ENCODE measurements at regions not wholly inside any gene's neighbourhood (a gene's known extent, or its start where the extent isn't known, plus 50 kb on each side); places are given as distances from the start of the nearest gene placed in this dataset.

DNA sequence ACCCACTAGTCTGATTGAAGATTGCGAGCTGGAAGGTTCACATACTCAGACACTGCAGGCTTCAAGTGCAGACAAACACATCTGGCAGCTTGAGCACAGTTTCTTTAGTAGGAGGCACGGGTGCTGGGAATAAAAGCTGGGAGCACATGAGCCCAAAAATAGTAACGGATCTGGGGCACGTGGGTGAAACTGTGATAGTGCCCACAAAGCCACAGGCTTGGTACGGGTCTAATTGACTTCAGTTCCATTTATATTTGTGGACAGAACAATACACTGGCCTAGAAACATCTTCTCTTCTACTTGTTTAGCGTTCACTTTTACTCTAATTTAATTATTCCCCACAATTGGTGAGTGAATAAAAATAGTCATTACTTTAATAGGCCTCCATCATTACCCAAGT lies 2370.7 kb downstream of the PCDH7 start:
- ATAC-seq = no peak
- TF ChIP-seq TCF4 (CRISPR knock-in tag; IDR thresholded peaks at IDR 0.05; ENCODE audit: borderline replicate concordance) = no peak
- no peak for TF ChIP-seq OSR1 (CRISPR knock-in tag; IDR thresholded peaks at IDR 0.05)
- no peak for TF ChIP-seq SNAI2 (CRISPR knock-in tag; IDR thresholded peaks at IDR 0.05)
- TF ChIP-seq, protein P1, sequence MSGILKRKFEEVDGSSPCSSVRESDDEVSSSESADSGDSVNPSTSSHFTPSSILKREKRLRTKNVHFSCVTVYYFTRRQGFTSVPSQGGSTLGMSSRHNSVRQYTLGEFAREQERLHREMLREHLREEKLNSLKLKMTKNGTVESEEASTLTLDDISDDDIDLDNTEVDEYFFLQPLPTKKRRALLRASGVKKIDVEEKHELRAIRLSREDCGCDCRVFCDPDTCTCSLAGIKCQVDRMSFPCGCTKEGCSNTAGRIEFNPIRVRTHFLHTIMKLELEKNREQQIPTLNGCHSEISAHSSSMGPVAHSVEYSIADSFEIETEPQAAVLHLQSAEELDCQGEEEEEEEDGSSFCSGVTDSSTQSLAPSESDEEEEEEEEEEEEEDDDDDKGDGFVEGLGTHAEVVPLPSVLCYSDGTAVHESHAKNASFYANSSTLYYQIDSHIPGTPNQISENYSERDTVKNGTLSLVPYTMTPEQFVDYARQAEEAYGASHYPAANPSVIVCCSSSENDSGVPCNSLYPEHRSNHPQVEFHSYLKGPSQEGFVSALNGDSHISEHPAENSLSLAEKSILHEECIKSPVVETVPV (CRISPR knock-in tag; IDR thresholded peaks at IDR 0.05) = no peak
- no peak for TF ChIP-seq ZC3H10 (CRISPR knock-in tag; IDR thresholded peaks at IDR 0.05)
- no peak for TF ChIP-seq BACH2 (CRISPR knock-in tag; IDR thresholded peaks at IDR 0.05; ENCODE audit: borderline replicate concordance)
- TF ChIP-seq CSDC2 (CRISPR knock-in tag; IDR thresholded peaks at IDR 0.05) = no peak
- TF ChIP-seq ZFP30 (CRISPR knock-in tag; IDR thresholded peaks at IDR 0.05) = no peak
- TF ChIP-seq PPARA (CRISPR knock-in tag; IDR thresholded peaks at IDR 0.05; ENCODE audit: borderline replicate concordance) = no peak
- TF ChIP-seq GLIS3 (CRISPR knock-in tag; IDR thresholded peaks at IDR 0.05) = no peak
- TF ChIP-seq ESRRG (CRISPR knock-in tag; IDR thresholded peaks at IDR 0.05) = no peak

DNA sequence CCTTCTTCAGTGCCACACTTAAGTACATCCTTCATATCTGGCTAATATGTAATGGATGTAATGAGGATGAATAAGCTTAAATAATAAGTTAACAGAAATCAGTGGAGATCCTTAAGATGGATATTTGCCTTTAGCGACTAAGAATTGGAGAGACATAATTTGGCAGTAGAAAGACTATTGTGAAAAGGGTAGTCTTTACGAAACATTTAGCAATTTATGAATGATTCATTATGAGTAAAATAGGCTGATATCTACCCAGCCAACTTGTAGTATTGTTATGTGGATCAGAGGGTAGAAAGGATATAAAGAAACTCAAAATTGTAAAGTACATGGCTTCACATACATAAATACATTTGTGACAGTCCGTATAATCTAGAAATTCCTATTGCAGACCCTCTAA lies 2371.8 kb downstream of the PCDH7 start:
- ATAC-seq = no peak
- TF ChIP-seq, protein P2, sequence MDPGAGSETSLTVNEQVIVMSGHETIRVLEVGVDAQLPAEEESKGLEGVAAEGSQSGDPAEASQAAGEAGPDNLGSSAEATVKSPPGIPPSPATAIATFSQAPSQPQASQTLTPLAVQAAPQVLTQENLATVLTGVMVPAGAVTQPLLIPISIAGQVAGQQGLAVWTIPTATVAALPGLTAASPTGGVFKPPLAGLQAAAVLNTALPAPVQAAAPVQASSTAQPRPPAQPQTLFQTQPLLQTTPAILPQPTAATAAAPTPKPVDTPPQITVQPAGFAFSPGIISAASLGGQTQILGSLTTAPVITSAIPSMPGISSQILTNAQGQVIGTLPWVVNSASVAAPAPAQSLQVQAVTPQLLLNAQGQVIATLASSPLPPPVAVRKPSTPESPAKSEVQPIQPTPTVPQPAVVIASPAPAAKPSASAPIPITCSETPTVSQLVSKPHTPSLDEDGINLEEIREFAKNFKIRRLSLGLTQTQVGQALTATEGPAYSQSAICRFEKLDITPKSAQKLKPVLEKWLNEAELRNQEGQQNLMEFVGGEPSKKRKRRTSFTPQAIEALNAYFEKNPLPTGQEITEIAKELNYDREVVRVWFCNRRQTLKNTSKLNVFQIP (CRISPR knock-in tag; IDR thresholded peaks at IDR 0.05; ENCODE audit: borderline replicate concordance, low read depth) = no peak
- TF ChIP-seq TOX (CRISPR knock-in tag; IDR thresholded peaks at IDR 0.05; ENCODE audit: borderline replicate concordance) (no peak), ZFP3 (CRISPR knock-in tag; IDR thresholded peaks at IDR 0.05) (no peak), TCF4 (CRISPR knock-in tag; IDR thresholded peaks at IDR 0.05; ENCODE audit: borderline replicate concordance) (no peak), GLIS3 (CRISPR knock-in tag; IDR thresholded peaks at IDR 0.05) (no peak), ZFP30 (CRISPR knock-in tag; IDR thresholded peaks at IDR 0.05) (no peak), ZC3H10 (CRISPR knock-in tag; IDR thresholded peaks at IDR 0.05) (no peak)
- TF ChIP-seq, protein P3, sequence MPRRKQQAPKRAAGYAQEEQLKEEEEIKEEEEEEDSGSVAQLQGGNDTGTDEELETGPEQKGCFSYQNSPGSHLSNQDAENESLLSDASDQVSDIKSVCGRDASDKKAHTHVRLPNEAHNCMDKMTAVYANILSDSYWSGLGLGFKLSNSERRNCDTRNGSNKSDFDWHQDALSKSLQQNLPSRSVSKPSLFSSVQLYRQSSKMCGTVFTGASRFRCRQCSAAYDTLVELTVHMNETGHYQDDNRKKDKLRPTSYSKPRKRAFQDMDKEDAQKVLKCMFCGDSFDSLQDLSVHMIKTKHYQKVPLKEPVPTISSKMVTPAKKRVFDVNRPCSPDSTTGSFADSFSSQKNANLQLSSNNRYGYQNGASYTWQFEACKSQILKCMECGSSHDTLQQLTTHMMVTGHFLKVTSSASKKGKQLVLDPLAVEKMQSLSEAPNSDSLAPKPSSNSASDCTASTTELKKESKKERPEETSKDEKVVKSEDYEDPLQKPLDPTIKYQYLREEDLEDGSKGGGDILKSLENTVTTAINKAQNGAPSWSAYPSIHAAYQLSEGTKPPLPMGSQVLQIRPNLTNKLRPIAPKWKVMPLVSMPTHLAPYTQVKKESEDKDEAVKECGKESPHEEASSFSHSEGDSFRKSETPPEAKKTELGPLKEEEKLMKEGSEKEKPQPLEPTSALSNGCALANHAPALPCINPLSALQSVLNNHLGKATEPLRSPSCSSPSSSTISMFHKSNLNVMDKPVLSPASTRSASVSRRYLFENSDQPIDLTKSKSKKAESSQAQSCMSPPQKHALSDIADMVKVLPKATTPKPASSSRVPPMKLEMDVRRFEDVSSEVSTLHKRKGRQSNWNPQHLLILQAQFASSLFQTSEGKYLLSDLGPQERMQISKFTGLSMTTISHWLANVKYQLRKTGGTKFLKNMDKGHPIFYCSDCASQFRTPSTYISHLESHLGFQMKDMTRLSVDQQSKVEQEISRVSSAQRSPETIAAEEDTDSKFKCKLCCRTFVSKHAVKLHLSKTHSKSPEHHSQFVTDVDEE (CRISPR knock-in tag; IDR thresholded peaks at IDR 0.05) = no peak

DNA sequence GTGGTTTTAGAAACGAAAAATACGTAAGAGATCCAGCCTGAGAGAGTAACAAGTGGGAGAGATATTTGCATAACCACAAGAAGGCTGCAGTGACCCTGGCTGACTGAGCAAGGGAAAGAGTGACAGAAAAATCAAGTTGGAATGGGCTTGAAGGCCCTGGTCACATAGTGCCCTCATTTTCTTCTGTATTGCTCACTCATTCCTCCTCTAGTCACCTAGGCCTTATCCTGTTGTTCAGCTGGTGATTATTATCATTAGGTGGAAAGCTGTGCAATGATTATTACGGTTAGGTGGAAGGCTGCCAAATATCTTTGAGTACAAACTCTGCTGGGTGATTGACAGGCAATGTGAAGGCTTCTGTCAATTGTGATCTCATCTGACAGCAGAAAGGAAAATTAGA lies 2384.1 kb downstream of the PCDH7 start:
- peak; percentile 60 for ATAC-seq
- no peak for TF ChIP-seq GLIS3 (CRISPR knock-in tag; IDR thresholded peaks at IDR 0.05)
- TF ChIP-seq, protein P2 (CRISPR knock-in tag; IDR thresholded peaks at IDR 0.05; ENCODE audit: borderline replicate concordance, low read depth) = no peak
- TF ChIP-seq ZC3H10 (CRISPR knock-in tag; IDR thresholded peaks at IDR 0.05) = no peak
- TF ChIP-seq ESRRG (CRISPR knock-in tag; IDR thresholded peaks at IDR 0.05) = no peak
- no peak for TF ChIP-seq ZNF70 (CRISPR knock-in tag; IDR thresholded peaks at IDR 0.05)

- ATAC-seq = peak; percentile 69
- TF ChIP-seq ZNF70 (CRISPR knock-in tag; IDR thresholded peaks at IDR 0.05) (no peak), ZC3H10 (CRISPR knock-in tag; IDR thresholded peaks at IDR 0.05) (no peak), ZFP30 (CRISPR knock-in tag; IDR thresholded peaks at IDR 0.05) (no peak), PPARA (CRISPR knock-in tag; IDR thresholded peaks at IDR 0.05; ENCODE audit: borderline replicate concordance) (no peak), ISL1 (CRISPR knock-in tag; IDR thresholded peaks at IDR 0.05) (no peak), SNAI2 (CRISPR knock-in tag; IDR thresholded peaks at IDR 0.05) (no peak), RARB (CRISPR knock-in tag; IDR thresholded peaks at IDR 0.05) (no peak), ESRRG (CRISPR knock-in tag; IDR thresholded peaks at IDR 0.05) (no peak), ZFP3 (CRISPR knock-in tag; IDR thresholded peaks at IDR 0.05) (no peak), BACH2 (CRISPR knock-in tag; IDR thresholded peaks at IDR 0.05; ENCODE audit: borderline replicate concordance) (no peak), TOX (CRISPR knock-in tag; IDR thresholded peaks at IDR 0.05; ENCODE audit: borderline replicate concordance) (no peak), ARNTL (CRISPR knock-in tag; IDR thresholded peaks at IDR 0.05; ENCODE audit: borderline replicate concordance, low read depth) (no peak), OSR1 (CRISPR knock-in tag; IDR thresholded peaks at IDR 0.05) (no peak)
- TF ChIP-seq, protein P3 (CRISPR knock-in tag; IDR thresholded peaks at IDR 0.05) = no peak
- TF ChIP-seq, protein P1 (CRISPR knock-in tag; IDR thresholded peaks at IDR 0.05) = no peak
- TF ChIP-seq, protein P4, sequence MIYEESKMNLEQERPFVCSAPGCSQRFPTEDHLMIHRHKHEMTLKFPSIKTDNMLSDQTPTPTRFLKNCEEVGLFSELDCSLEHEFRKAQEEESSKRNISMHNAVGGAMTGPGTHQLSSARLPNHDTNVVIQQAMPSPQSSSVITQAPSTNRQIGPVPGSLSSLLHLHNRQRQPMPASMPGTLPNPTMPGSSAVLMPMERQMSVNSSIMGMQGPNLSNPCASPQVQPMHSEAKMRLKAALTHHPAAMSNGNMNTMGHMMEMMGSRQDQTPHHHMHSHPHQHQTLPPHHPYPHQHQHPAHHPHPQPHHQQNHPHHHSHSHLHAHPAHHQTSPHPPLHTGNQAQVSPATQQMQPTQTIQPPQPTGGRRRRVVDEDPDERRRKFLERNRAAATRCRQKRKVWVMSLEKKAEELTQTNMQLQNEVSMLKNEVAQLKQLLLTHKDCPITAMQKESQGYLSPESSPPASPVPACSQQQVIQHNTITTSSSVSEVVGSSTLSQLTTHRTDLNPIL (CRISPR knock-in tag; IDR thresholded peaks at IDR 0.05; ENCODE audit: low read depth) = no peak
These were observed 2387.6 kb downstream of the PCDH7 start for GRCh38 chr4:33107814-33108213.

Measured in SK-N-SH treated with all-trans-retinoic acid at 6 μM for 48 hours (cell line).